ENCODE measurements at regions not wholly inside any gene's neighbourhood (a gene's known extent, or its start where the extent isn't known, plus 50 kb on each side); places are given as distances from the start of the nearest gene placed in this dataset.
A peak's percentile ranks its signal among the peaks of the same experiment; 100 is the strongest.
"Not testable (repeated sequence)": the region's sequence is repeated elsewhere in the genome, so short reads cannot be mapped to it uniquely, and the experiment has no call there.

DNA sequence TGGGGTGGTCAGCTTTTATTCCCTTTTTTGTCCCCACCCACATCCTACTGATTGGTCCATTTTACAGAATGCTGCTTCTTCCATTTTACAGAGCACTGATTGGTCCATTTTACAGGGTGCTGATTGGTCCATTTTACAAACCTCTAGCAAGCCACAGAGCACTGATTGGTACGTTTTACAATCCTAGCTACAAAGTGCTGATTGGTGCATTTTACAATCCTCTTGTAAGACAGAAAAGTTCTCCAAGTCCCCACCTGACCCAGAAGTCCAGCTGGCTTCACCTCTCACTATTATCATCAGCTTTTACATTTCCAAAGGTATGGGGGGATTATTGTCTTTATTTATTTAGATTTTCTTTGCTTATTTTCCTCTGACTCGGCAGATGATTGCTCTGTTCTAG is 390.4 kb upstream of the STXBP6 start:
- DNase-seq: not testable (repeated sequence)

GRCh38 chr14:25436906-25437305 is 387.0 kb upstream of the STXBP6 start:
- no peak for DNase-seq

GRCh38 chr14:25436288-25436875 is 386.4 kb upstream of the STXBP6 start:
- DNase-seq: no peak

- no peak for DNase-seq
Measured at GRCh38 chr14:25431211-25432076, 381.5 kb upstream of the STXBP6 start.

GRCh38 chr14:25430808-25431207 is 380.9 kb upstream of the STXBP6 start:
- DNase-seq: no peak

DNA sequence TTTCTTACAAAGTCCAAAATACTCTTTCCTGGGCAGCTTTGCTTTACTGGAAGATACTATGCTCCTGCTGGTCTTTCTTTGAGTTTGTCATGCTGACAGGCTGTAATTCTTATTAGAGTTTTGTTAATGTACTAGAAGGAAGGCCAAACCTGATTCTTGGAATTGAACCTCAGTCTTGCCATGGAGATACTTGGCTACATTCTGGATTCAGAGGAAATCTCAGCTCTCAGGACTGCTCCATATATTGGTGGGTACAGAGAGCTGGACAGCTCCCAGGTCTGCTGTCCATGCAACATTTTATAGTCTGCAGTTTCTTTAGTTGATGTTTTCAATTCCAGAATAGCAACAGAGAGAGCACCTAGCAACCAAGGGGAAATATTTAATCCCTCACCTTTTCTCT is 363.1 kb upstream of the STXBP6 start:
- DNase-seq: no peak

- DNase-seq: peak in 43 of 58 donors; percentile 3 to 75 (median 33)
Measured at GRCh38 chr14:25411781-25412757, 362.1 kb upstream of the STXBP6 start.

DNA sequence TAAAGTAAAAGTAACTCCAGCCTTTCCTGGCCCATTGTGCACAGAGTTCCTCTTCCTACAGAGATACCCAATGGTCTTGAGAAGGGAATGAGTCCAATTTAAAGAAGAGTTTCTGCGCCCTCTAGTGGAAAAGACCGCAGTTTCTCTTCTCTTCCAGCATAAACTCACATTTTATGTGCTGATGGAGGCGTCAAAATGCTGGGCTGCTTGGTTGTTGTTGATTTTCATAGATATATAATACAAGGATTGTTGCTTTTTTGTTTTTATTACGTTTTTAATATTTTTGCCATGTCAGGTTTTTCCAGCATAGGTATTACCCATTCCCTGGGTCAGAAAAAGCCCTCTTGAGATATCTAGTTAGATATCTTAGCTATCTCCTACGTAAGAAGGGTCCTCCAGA is 356.9 kb upstream of the STXBP6 start:
- DNase-seq: peak in 2 of 58 donors; percentile 1 to 10

GRCh38 chr14:25400607-25401206 is 350.8 kb upstream of the STXBP6 start:
- peak in 31 of 58 donors; percentile 1 to 68 (median 15) for DNase-seq

DNA sequence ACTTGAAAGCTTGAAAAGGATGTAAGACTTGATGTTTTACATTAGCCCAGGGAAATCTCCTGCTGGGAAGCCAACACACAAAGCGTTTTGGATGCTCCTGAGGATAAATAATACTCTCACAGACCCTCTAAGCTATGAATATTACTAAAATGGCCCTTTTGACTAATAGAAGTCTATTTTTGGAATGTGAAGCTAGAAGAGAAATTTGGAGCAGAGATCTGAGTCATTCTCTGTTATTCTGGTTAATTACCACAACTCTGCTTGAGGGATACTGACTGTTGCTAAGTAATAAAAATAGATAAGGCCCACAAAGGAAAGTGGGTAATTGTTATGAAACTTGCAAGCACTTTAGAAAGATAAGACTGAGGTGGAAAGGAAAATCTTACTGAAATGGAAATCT is 346.2 kb upstream of the STXBP6 start:
- no peak for DNase-seq

- DNase-seq: no peak
Measured at GRCh38 chr14:25394791-25395391, 344.9 kb upstream of the STXBP6 start.

- DNase-seq: no peak
Measured at GRCh38 chr14:25394356-25394755, 344.4 kb upstream of the STXBP6 start.

DNA sequence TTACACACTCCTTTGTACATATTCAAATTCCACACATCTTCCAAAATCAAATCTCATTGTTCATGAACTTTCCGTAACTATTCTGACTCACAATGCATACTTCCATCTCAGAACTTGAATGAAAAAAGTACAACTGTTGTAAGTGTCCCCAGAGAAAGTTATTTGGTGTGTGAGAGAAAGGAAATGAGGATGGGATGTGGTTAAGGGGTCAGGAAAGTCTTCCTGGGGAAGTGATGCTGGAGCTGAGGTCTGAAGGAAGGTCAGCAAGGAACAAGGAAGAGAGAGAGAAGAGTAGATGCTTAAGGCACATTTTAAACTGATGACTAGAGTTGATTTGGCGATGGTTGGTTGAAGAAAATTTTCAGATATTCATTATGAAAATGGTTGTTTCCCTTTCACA is 340.0 kb upstream of the STXBP6 start:
- no peak for DNase-seq

- DNase-seq: no peak
Measured at GRCh38 chr14:25381498-25381897, 331.6 kb upstream of the STXBP6 start.

GRCh38 chr14:25375639-25376038 is 325.7 kb upstream of the STXBP6 start:
- no peak for DNase-seq

DNA sequence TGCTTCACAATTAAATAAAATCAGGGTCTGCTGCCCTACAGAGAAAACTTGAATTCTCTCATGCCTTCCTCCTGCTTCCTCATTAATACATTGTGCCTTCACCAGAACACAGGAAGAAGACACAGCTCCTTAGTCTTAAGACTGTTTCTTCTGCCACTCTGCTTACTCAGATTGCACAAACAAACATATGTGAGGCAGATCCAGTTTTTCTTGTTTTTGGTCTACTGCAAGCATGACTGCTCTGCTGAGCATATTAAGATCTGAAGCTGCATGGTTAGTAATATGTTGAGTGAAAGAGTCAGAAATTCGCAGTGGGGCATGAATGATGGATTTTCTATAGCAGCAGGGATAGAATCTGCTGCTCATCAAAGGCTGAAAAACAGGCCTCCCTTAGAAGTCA is 321.1 kb upstream of the STXBP6 start:
- DNase-seq: no peak

DNA sequence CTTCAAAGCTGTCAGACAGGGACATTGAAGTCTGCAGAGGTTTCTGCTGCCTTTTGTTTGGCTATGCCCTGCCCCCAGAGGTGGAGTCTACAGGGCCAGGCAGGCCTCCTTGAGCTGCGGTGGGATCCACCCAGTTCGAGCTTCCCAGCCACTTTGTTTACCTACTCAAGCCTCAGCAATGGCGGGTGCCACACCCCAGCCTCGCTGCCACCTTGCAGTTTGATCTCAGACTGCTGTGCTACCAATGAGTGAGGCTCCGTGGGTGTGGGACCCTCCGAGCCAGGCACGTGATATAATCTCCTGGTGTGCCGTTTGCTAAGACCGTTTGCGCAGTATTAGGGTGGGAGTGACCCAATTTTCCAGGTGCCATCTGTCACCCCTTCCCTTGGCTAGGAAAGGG is 320.1 kb upstream of the STXBP6 start:
- DNase-seq: not testable (repeated sequence)

DNA sequence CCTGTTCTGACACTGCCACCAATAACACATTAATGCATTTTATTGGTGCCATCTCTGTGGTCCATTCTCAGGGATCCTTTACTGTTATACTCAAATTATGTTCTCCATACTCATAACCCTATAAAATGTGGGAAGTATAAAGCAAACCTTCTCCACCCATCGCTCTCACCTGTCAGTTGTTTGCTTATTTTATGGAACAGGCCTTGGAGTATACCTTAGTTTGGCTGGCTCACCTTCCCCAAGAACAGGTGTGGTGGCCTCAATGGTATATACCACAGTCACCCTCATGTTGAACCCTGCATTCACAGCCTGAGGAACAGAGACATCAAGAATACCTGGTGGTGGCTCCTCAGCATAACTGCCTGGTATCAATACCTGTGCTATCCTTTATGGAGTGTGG is 308.4 kb upstream of the STXBP6 start:
- no peak for DNase-seq

DNA sequence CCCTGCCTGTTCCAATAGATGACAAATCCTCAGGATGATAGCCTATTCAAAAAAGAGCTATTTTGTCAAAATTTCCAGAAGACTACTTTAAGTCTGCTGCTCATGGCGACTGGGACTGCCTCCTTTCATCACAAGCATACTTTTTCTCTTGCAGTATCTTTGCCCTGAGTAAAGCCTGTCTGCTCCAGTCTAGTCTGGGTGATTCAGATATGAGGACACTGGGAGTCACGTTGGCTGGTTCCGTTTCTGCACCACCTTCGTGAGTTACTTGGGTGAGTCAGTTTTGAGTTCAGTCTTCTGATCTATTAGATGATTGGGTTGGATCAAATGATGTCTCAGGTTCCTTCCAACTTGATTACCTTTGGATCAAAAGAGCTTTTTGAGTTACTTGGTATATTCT is 301.3 kb upstream of the STXBP6 start:
- no peak for DNase-seq

DNA sequence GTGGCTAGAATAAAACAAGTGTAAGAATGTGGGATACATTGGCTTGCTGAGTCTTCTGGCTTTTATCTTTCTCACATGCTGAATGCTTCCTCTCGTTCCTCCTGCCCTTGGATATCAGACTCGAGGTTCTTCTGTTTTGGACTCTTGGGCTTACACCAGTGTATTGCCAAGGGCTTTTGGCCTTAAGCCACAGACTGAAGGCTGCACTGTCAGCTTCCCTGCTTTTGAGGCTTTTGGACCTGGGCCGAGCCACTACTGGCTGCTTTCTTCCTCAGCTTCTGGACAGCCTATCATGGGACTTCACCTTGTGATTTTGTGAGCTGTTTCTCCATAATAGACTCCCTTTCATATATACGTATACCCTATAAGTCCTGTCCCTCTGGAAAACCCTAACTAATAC is 300.9 kb upstream of the STXBP6 start:
- no peak for DNase-seq

DNA sequence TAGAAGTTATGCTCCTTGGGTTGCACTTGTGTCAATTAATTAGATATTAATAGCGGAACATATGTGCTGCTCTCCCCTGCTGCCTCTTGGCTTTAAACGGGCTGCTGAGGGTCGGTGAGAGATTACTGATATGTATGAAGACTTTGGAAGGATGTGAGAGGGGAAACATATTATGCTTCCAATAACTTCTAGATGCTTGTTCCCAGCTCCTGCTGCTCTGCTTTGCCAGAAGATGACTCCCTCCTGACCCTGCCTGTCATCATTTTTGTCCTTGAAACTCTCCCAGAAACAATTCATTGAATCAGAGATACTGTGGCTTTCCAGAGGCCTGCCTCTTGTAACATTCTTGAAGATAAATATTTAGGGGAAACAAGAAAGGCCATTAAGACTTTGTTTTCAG is 300.1 kb upstream of the STXBP6 start:
- DNase-seq: no peak

Measured in anterior cingulate cortex (tissue), 58 donors.